SU-DHL-6 (cell line): ENCODE measurements at regions not wholly inside any gene's neighbourhood (a gene's known extent, or its start where the extent isn't known, plus 50 kb on each side); places are given as distances from the start of the nearest gene placed in this dataset.

Source experiments
- CTCF ChIP-seq: fragments of 200-600 bp; sonication (generic); IDR thresholded peaks from one replicate; pipeline ENCODE4 v1.5.1; 2017; ENCODE audit warnings: antibody characterized with exemption, mild to moderate bottlenecking, low read length, moderate library complexity; ENCODE audit not compliant: insufficient read depth, poor library complexity, severe bottlenecking
- EZH2phosphoT487 ChIP-seq: fragments of 200-600 bp; sonication (generic), shearing (Covaris generic); conservative IDR thresholded peaks from 2 replicates; pipeline ENCODE4 v1.6.1; 2018; ENCODE audit warnings: mild to moderate bottlenecking, antibody characterized with exemption, low read length, moderate library complexity, mixed read lengths

GRCh38 chr13:104750377-104750776, 1684.2 kb upstream of the SLC10A2 start:
- TF ChIP-seq CTCF (no peak), EZH2phosphoT487 (no peak)
